ENCODE measurements at regions not wholly inside any gene's neighbourhood (a gene's known extent, or its start where the extent isn't known, plus 50 kb on each side); places are given as distances from the start of the nearest gene placed in this dataset.

DNA sequence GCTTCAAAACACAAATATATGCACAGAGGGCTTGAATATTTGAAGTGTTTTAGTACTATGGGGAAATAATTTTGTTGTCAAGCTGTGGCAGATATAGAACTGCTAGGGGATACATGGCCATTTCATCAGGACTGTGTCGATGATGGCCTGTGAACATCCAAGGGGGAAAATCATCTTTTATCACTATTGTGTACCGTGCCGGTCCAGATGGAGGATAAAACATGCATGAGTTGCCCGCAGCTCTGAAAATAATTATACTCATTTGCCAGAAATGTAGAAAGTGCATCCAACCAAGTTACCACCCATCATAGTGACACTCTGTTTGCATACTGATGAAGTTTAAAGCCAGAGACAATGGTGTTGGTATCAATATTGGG lies 405.9 kb downstream of the ZSWIM6 start:
- TF ChIP-seq GATA2 (IDR thresholded peaks at IDR 0.05; ENCODE audit: low read depth, low read length) (no peak), GATA3 (IDR thresholded peaks at IDR 0.05; ENCODE audit: low read depth, low read length) (no peak)
